MM.1S (cell line): ENCODE measurements at regions not wholly inside any gene's neighbourhood (a gene's known extent, or its start where the extent isn't known, plus 50 kb on each side); places are given as distances from the start of the nearest gene placed in this dataset.

Experiments
- CTCF ChIP-seq: fragments of 300-600 bp; sonication (generic); IDR thresholded peaks from 2 replicates; pipeline ENCODE4 v1.5.1; 2016; ENCODE audit warnings: antibody characterized with exemption, low read length, mixed read lengths
- EZH2 ChIP-seq: fragments of 300-600 bp; sonication (generic); optimal IDR thresholded peaks from 2 replicates; pipeline ENCODE3; 2017; ENCODE audit warnings: low read depth, mild to moderate bottlenecking, antibody characterized with exemption, low read length, mixed read lengths
- EZH2phosphoT487 ChIP-seq: fragments of 300-600 bp; sonication (generic); IDR thresholded peaks from 2 replicates; pipeline ENCODE4 v1.6.1; 2018; ENCODE audit warnings: antibody characterized with exemption, low read length

GRCh38 chr9:99451112-99451606 is 229.1 kb downstream of the SEC61B start:
- no peak for TF ChIP-seq CTCF
- TF ChIP-seq EZH2: no peak
- TF ChIP-seq EZH2phosphoT487: no peak
